GM12878 (cell line): ENCODE measurements at regions not wholly inside any gene's neighbourhood (a gene's known extent, or its start where the extent isn't known, plus 50 kb on each side); places are given as distances from the start of the nearest gene placed in this dataset.

Source experiments
- ATAC-seq: fragments of 200-7000 bp; cut with Tn5 transposase; 3 replicates; pipeline ENCODE4 v1.9.1; 2020; ENCODE audit warnings: mild to moderate bottlenecking, moderate library complexity
- BruUV-seq: library from RNA; stranded (reverse); fragments of 400-500 nt; replicated peaks from 2 replicates; lab custom pipeline; 2021; lab: Mats Ljungman, UMichigan
- CTCF ChIA-PET: fragments of 300-600 bp; sonication (Branson Sonifier 250); formaldehyde crosslinking; extraction: SDS; loops from one replicate; lab custom pipeline; 2021; ENCODE audit warnings: inconsistent platforms; lab: Yijun Ruan, JAX
- POLR2A ChIA-PET: fragments of 350-600 bp; formaldehyde crosslinking; extraction: SDS; loops from one replicate; lab custom pipeline; 2021; ENCODE audit warnings: inconsistent platforms; lab: Charles Lee
- RAD21 ChIA-PET: fragments of 300-600 bp; sonication (Branson Sonifier 250); formaldehyde crosslinking; loops from one replicate; lab custom pipeline; 2023; ENCODE audit warnings: antibody characterized with exemption; ENCODE audit not compliant: unreplicated experiment; lab: Charles Lee
- SMC1A ChIA-PET: fragments of 300-600 bp; sonication (Branson Sonifier 250); formaldehyde crosslinking; loops from one replicate; lab custom pipeline; 2023; ENCODE audit not compliant: unreplicated experiment, uncharacterized antibody; lab: Charles Lee
- DNase-seq: peaks from one replicate; pipeline ENCODE4 v3.0.0-alpha.2; 2011; ENCODE audit warnings: low read depth, low spot score
- FAIRE-seq: peaks from 3 replicates; lab custom pipeline; 2011; peaks lifted over from hg19 to GRCh38; lab: Jason Lieb, UNC
- H2AFZ ChIP-seq: 2 replicates; pipeline ENCODE4 v1.6.0; 2011; ENCODE audit warnings: low read depth, low read length, control low read depth; ENCODE audit not compliant: control insufficient read depth
- H3K27ac ChIP-seq: 2 replicates; pipeline ENCODE4 v1.5.1; 2011; ENCODE audit warnings: control low read depth; ENCODE audit not compliant: control insufficient read depth, insufficient read depth
- H3K27me3 ChIP-seq, 2 experiments: replicated peaks in 1 of 2; 2 replicates each; pipeline versions ENCODE4 v1.6.0 to v1.6.1; 2011; ENCODE audit warnings: low read length in 1 of 2; ENCODE audit not compliant: control insufficient read depth in 2 of 2, insufficient read depth in 2 of 2
- H3K36me3 ChIP-seq, 2 experiments: 2 replicates each; pipeline ENCODE4 v1.5.1; 2011; ENCODE audit warnings: low read length in 1 of 2; ENCODE audit not compliant: control insufficient read depth in 2 of 2, insufficient read depth in 2 of 2
- H3K4me1 ChIP-seq: 2 replicates; pipeline ENCODE4 v1.6.1; 2011; ENCODE audit warnings: mild to moderate bottlenecking, low read length, moderate library complexity, mixed read lengths; ENCODE audit not compliant: control insufficient read depth, insufficient read depth
- H3K4me2 ChIP-seq: 2 replicates; pipeline ENCODE4 v1.6.0; 2011; ENCODE audit warnings: control low read depth; ENCODE audit not compliant: control insufficient read depth, insufficient read depth
- H3K4me3 ChIP-seq: fragments of 200-600 bp; sonication (generic); 2 replicates; pipeline ENCODE4 v1.5.1; 2016
- H3K79me2 ChIP-seq: 2 replicates; pipeline ENCODE4 v1.6.0; 2011; ENCODE audit warnings: low read length; ENCODE audit not compliant: control insufficient read depth, insufficient read depth
- H3K9ac ChIP-seq: 2 replicates; pipeline ENCODE4 v1.8.0; 2011; ENCODE audit warnings: low read length, control low read depth, mixed read lengths; ENCODE audit not compliant: control insufficient read depth, insufficient read depth
- H3K9me3 ChIP-seq: replicated peaks from 3 replicates; pipeline ENCODE4 v1.5.1; 2011; ENCODE audit warnings: mild to moderate bottlenecking, low read length; ENCODE audit not compliant: control insufficient read depth, insufficient read depth
- H4K20me1 ChIP-seq: 2 replicates; pipeline ENCODE4 v1.6.0; 2011; ENCODE audit not compliant: control insufficient read depth, insufficient read depth
- GATAD2B ChIP-seq: fragments of 450-650 bp; conservative IDR thresholded peaks from 2 replicates; pipeline ENCODE4 v1.6.1; 2017; ENCODE audit warnings: low read depth, mild to moderate bottlenecking, moderate library complexity
- MAX ChIP-seq: IDR thresholded peaks from 2 replicates; pipeline ENCODE4 v1.6.1; 2012; ENCODE audit warnings: low read depth, low read length, improper control_type of control experiment
- REST ChIP-seq: IDR thresholded peaks from 2 replicates; pipeline ENCODE4 v1.6.1; 2012; ENCODE audit warnings: mild to moderate bottlenecking, low read depth, low read length
- ZNF274 ChIP-seq: IDR thresholded peaks from one replicate; pipeline ENCODE4 v1.8.0; 2011; ENCODE audit not compliant: insufficient read length, insufficient read depth
- WGBS: methylation state at CpG from one replicate; pipeline ENCODE4 v1.1.6; 2016; ENCODE audit warnings: low lambda C conversion rate; ENCODE audit not compliant: insufficient replicate concordance, insufficient coverage; ENCODE audit errors: missing lambda C conversion rate; 5-methylcytosine and 5-hydroxymethylcytosine counted together
- in situ Hi-C: fragments of 300-500 bp; cut with MboI; formaldehyde crosslinking; loops from 9 replicates; pipeline ENCODE4 v1.14.3; 2018; ENCODE audit warnings: mixed read lengths
- intact Hi-C: fragments of 100-400 bp; cut with micrococcal nuclease; formaldehyde crosslinking; loops from one replicate; pipeline ENCODE4 v1.14.2; 2022; ENCODE audit not compliant: unreplicated experiment

- 57% methylated on average over 4 of the region's 4 CpGs for WGBS
- no peaks in the 10 kb centered on the region for H3K36me3 ChIP-seq
- RAD21 ChIA-PET = interaction anchor here (0.6 kb wide), 1 partner anchor 128 kb away, joined by 3 read pairs; no protein-coding TSS in a partner anchor
Observed at GRCh38 chr18:10310626-10311025, 143.8 kb upstream of the APCDD1 start.

More at GRCh38 chr18:10310626-10311025, 143.8 kb upstream of the APCDD1 start:
- DNase-seq = no peak
- Histone ChIP-seq H3K4me1 (no peaks in the 10 kb centered on the region), H3K9ac (no peak overlapping the region), H3K79me2 (no peaks in the 10 kb centered on the region)
- ATAC-seq = no peak
- SMC1A ChIA-PET = no interaction called here
- BruUV-seq = no TSS peak
- TF ChIP-seq MAX (no peak), REST (no peak), GATAD2B (no peak), ZNF274 (no peak)
- TF ChIP-seq, all 136 proteins: peak for 0
- no peaks in the 10 kb centered on the region for H3K9me3 ChIP-seq
- H3K27me3 ChIP-seq = no peaks in the 10 kb centered on the region; a peak in 1 of 4 replicates
- ChIA-PET POLR2A (no interaction called here), CTCF (no interaction called here)
- H4K20me1 ChIP-seq = no peaks in the 10 kb centered on the region
- H2AFZ ChIP-seq = no peak overlapping the region
- FAIRE-seq = no peak
- intact Hi-C loops (no loop called here), in situ Hi-C loops (loop anchor here (25.0 kb wide), 1 partner anchor 1473 kb away; no protein-coding TSS in a partner anchor)
- no peak overlapping the region for H3K4me2 ChIP-seq
- H3K4me3 ChIP-seq = no peak overlapping the region
- no peak overlapping the region for H3K27ac ChIP-seq
